H1 (cell line): ENCODE measurements at regions not wholly inside any gene's neighbourhood (a gene's known extent, or its start where the extent isn't known, plus 50 kb on each side); places are given as distances from the start of the nearest gene placed in this dataset.

Experiments
- CTCF ChIA-PET: fragments of 300-600 bp; sonication (Branson Sonifier 250); formaldehyde crosslinking; loops from one replicate; lab custom pipeline; 2021; ENCODE audit not compliant: partially characterized antibody; lab: Charles Lee
- POLR2A ChIA-PET: fragments of 300-600 bp; sonication (Branson Sonifier 250); formaldehyde crosslinking; loops from one replicate; lab custom pipeline; 2021; ENCODE audit warnings: inconsistent platforms; ENCODE audit not compliant: partially characterized antibody; lab: Charles Lee
- DNase-seq, 2 experiments: peaks; one replicate each; pipeline versions ENCODE4 v3.0.0 to v3.0.0-alpha.2; 2010 to 2022; ENCODE audit warnings: low spot score in 2 of 2, low read depth in 1 of 2, mixed read lengths in 1 of 2
- FAIRE-seq: peaks from 2 replicates; lab custom pipeline; 2011; peaks lifted over from hg19 to GRCh38; lab: Jason Lieb, UNC
- H2AFZ ChIP-seq: 2 replicates; pipeline ENCODE4 v1.8.1; 2012; ENCODE audit warnings: low read length, inconsistent platforms
- H2AK5ac ChIP-seq: 2 replicates; pipeline ENCODE4 v1.6.1; 2013; ENCODE audit warnings: low read depth, low read length
- H2BK120ac ChIP-seq: replicated peaks from 2 replicates; pipeline ENCODE3; 2013; ENCODE audit warnings: low read depth, low read length, inconsistent platforms
- H2BK12ac ChIP-seq: 2 replicates; pipeline ENCODE4 v1.6.1; 2013; ENCODE audit warnings: low read depth, low read length
- H2BK15ac ChIP-seq: 2 replicates; pipeline ENCODE4 v1.6.1; 2013; ENCODE audit warnings: low read length
- H2BK20ac ChIP-seq: 2 replicates; pipeline ENCODE4 v1.6.1; 2013; ENCODE audit warnings: low read length
- H2BK5ac ChIP-seq: 2 replicates; pipeline ENCODE4 v1.6.1; 2013; ENCODE audit warnings: low read depth, low read length
- H3K14ac ChIP-seq: 2 replicates; pipeline ENCODE4 v1.6.1; 2013; ENCODE audit warnings: inconsistent platforms; ENCODE audit not compliant: insufficient read length
- H3K18ac ChIP-seq: 2 replicates; pipeline ENCODE4 v1.6.1; 2013; ENCODE audit warnings: low read length; ENCODE audit errors: extremely low read depth
- H3K23ac ChIP-seq: 2 replicates; pipeline ENCODE4 v1.6.1; 2013; ENCODE audit warnings: inconsistent platforms; ENCODE audit not compliant: insufficient read length
- H3K23me2 ChIP-seq: 2 replicates; pipeline ENCODE4 v1.6.1; 2013; ENCODE audit warnings: low read depth, low read length
- H3K27ac ChIP-seq: 2 replicates; pipeline ENCODE4 v1.6.1; 2011; ENCODE audit warnings: low read depth, low read length, inconsistent platforms
- H3K27me3 ChIP-seq, 4 experiments: replicated peaks in 1 of 4; 1 replicate in 1 of 4; 2 replicates in 3 of 4; pipeline versions ENCODE4 v1.6.1 to v1.8.1; 2011 to 2013; ENCODE audit warnings: low read length in 3 of 4, mild to moderate bottlenecking in 3 of 4, inconsistent platforms in 2 of 4, mixed read lengths in 2 of 4, moderate library complexity in 1 of 4; ENCODE audit not compliant: control insufficient read depth in 3 of 4, insufficient read depth in 3 of 4; ENCODE audit errors: extremely low read depth in 1 of 4
- H3K36me3 ChIP-seq, 4 experiments: 2 replicates each; pipeline versions ENCODE4 v1.6.1 to v1.8.1; 2011 to 2013; ENCODE audit warnings: mild to moderate bottlenecking in 4 of 4, low read length in 3 of 4, moderate library complexity in 2 of 4, control low read depth in 1 of 4, inconsistent platforms in 1 of 4; ENCODE audit not compliant: insufficient read depth in 4 of 4, control insufficient read depth in 2 of 4
- H3K4ac ChIP-seq: replicated peaks from 2 replicates; pipeline ENCODE3; 2013; ENCODE audit warnings: low read length, low read depth, mixed read lengths, inconsistent platforms; ENCODE audit not compliant: insufficient read length
- H3K4me1 ChIP-seq, 4 experiments: replicated peaks in 1 of 4; 1 replicate in 1 of 4; 2 replicates in 3 of 4; pipeline versions ENCODE4 v1.6.1 to v1.8.1; 2011 to 2013; ENCODE audit warnings: low read length in 3 of 4, inconsistent platforms in 2 of 4, mixed read lengths in 1 of 4; ENCODE audit not compliant: insufficient read depth in 4 of 4, control insufficient read depth in 3 of 4
- H3K4me2 ChIP-seq, 2 experiments: 2 replicates each; pipeline versions ENCODE4 v1.6.1 to v1.8.1; 2011 to 2013; ENCODE audit warnings: low read depth in 2 of 2, low read length in 2 of 2, control low read depth in 1 of 2, inconsistent platforms in 1 of 2, mild to moderate bottlenecking in 1 of 2; ENCODE audit not compliant: insufficient read depth in 1 of 2
- H3K4me3 ChIP-seq, 4 experiments: fragments of 200-600, 300-600 bp in 1 of 4; sonication (generic), shearing (Covaris generic), sonication (Bioruptor Twin) in 1 of 4; 2 replicates each; pipeline versions ENCODE4 v1.5.1 to v1.8.1; 2011 to 2016; ENCODE audit warnings: low read length in 4 of 4, low read depth in 3 of 4, control low read depth in 2 of 4, inconsistent platforms in 2 of 4, mild to moderate bottlenecking in 2 of 4, mixed read lengths in 1 of 4, moderate library complexity in 1 of 4; ENCODE audit not compliant: insufficient read depth in 2 of 4; ENCODE audit errors: extremely low read depth in 1 of 4
- H3K56ac ChIP-seq: replicated peaks from 2 replicates; pipeline ENCODE3; 2013; ENCODE audit warnings: low read depth, mild to moderate bottlenecking, mixed read lengths, low read length, inconsistent platforms; ENCODE audit not compliant: insufficient read length
- H3K79me1 ChIP-seq: 2 replicates; pipeline ENCODE4 v1.6.1; 2013; ENCODE audit warnings: low read depth, low read length, control low read depth
- H3K79me2 ChIP-seq, 2 experiments: 2 replicates each; pipeline versions ENCODE4 v1.6.1 to v1.8.1; 2012 to 2013; ENCODE audit warnings: low read length in 2 of 2, mild to moderate bottlenecking in 2 of 2, inconsistent platforms in 1 of 2; ENCODE audit not compliant: insufficient read depth in 2 of 2, control insufficient read depth in 1 of 2
- H3K9ac ChIP-seq, 4 experiments: replicated peaks in 1 of 4; 1 replicate in 1 of 4; 2 replicates in 3 of 4; pipeline versions ENCODE4 v1.6.1 to v1.8.1; 2011 to 2013; ENCODE audit warnings: low read depth in 3 of 4, low read length in 3 of 4, control low read depth in 2 of 4, mild to moderate bottlenecking in 2 of 4, moderate library complexity in 2 of 4, inconsistent platforms in 1 of 4; ENCODE audit errors: extremely low read depth in 1 of 4
- H3K9me3 ChIP-seq, 2 experiments: 2 replicates each; pipeline versions ENCODE4 v1.6.1 to v1.8.1; 2012 to 2013; ENCODE audit warnings: mild to moderate bottlenecking in 2 of 2, moderate library complexity in 2 of 2, control low read depth in 1 of 2, inconsistent platforms in 1 of 2, low read depth in 1 of 2, low read length in 1 of 2, mixed read lengths in 1 of 2; ENCODE audit not compliant: insufficient read depth in 2 of 2
- H4K20me1 ChIP-seq, 2 experiments: replicated peaks in 1 of 2; 2 replicates each; pipeline versions ENCODE3 to v1.8.1; 2011 to 2013; ENCODE audit warnings: inconsistent platforms in 2 of 2, low read length in 2 of 2, mild to moderate bottlenecking in 1 of 2; ENCODE audit not compliant: insufficient read depth in 2 of 2, control insufficient read depth in 1 of 2
- H4K5ac ChIP-seq: 2 replicates; pipeline ENCODE4 v1.6.1; 2013; ENCODE audit warnings: low read length, low read depth, mixed read lengths, inconsistent platforms; ENCODE audit not compliant: insufficient read length
- H4K8ac ChIP-seq: 2 replicates; pipeline ENCODE4 v1.8.0; 2013; ENCODE audit warnings: mild to moderate bottlenecking, moderate library complexity, low read length, inconsistent platforms; ENCODE audit not compliant: insufficient read depth; ENCODE audit errors: extremely low read depth
- H4K91ac ChIP-seq: replicated peaks from 2 replicates; pipeline ENCODE3; 2013; ENCODE audit warnings: low read length, mixed read lengths, inconsistent platforms; ENCODE audit not compliant: insufficient read length
- CEBPB ChIP-seq: IDR thresholded peaks from 2 replicates; pipeline ENCODE4 v1.6.1; 2012; ENCODE audit warnings: low read depth, low read length
- EP300 ChIP-seq, 2 experiments: IDR thresholded peaks; 1 replicate in 1 of 2; 2 replicates in 1 of 2; pipeline ENCODE4 v1.6.1; 2011 to 2012; ENCODE audit warnings: low read depth in 2 of 2, low read length in 2 of 2, mild to moderate bottlenecking in 2 of 2, borderline replicate concordance in 1 of 2, inconsistent platforms in 1 of 2, moderate library complexity in 1 of 2
- JUN ChIP-seq: IDR thresholded peaks from 2 replicates; pipeline ENCODE4 v1.6.1; 2011; ENCODE audit warnings: low read depth, mild to moderate bottlenecking, improper control_type of control experiment, low read length
- RAD21 ChIP-seq, 2 experiments: IDR thresholded peaks in 1 of 2; conservative IDR thresholded peaks in 1 of 2; 2 replicates each; pipeline ENCODE4 v1.6.1; 2011; ENCODE audit warnings: low read depth in 2 of 2, low read length in 2 of 2, improper control_type of control experiment in 1 of 2, inconsistent platforms in 1 of 2, mild to moderate bottlenecking in 1 of 2, moderate library complexity in 1 of 2
- YY1 ChIP-seq: IDR thresholded peaks from 2 replicates; pipeline ENCODE4 v1.6.1; 2011; ENCODE audit warnings: low read depth, mild to moderate bottlenecking, low read length
- ZNF274 ChIP-seq: IDR thresholded peaks from 2 replicates; pipeline ENCODE4 v1.7.0; 2012; ENCODE audit warnings: low read length, borderline replicate concordance; ENCODE audit errors: extremely low read depth

DNA sequence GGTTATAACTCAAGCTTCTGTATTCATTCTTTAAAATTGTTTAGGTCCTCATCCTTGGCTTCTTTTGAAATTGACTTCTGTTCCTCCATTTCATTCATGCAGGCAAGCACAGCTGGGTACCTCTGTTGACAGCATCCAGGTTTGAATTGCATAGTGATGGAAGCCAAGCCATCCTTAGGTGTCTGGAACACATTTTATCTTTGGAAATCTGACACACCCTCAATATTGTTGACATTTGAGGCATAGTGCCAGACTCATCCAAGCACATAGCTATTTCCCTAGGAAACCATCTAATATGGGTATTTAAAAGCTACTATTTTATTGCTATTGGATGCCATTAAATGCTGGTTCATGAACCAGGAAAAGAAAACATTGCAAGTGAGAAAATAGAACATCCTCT, 142.1 kb upstream of the PTPRZ1 start:
- no peaks in the 10 kb centered on the region for H4K20me1 ChIP-seq
- POLR2A ChIA-PET: no interaction called here

More for the DNA sequence above, 142.1 kb upstream of the PTPRZ1 start:
- no peak overlapping the region for H2BK15ac ChIP-seq
- DNase-seq (no peak), FAIRE-seq (no peak)
- H3K18ac ChIP-seq: no peak overlapping the region
- H2BK20ac ChIP-seq: no peak overlapping the region
- H3K27me3 ChIP-seq: no peaks in the 10 kb centered on the region
- no peaks in the 10 kb centered on the region for H3K79me1 ChIP-seq
- no peaks in the 10 kb centered on the region for H3K79me2 ChIP-seq
- H3K27ac ChIP-seq: no peak overlapping the region
- no peak overlapping the region for H3K14ac ChIP-seq
- no peaks in the 10 kb centered on the region for H3K4me1 ChIP-seq
- no peak overlapping the region for H4K8ac ChIP-seq
- no peak overlapping the region for H2BK12ac ChIP-seq
- no peak overlapping the region for H3K4me2 ChIP-seq
- H3K9ac ChIP-seq: no peak overlapping the region
- no peaks in the 10 kb centered on the region; a peak in 1 of 8 replicates for H3K36me3 ChIP-seq
- no peaks in the 10 kb centered on the region for H3K23me2 ChIP-seq
- peaks cover 13 to 22% of the 10 kb centered on the region in 2 experiments for H3K9me3 ChIP-seq
- H2AFZ ChIP-seq: no peak overlapping the region
- no peak overlapping the region for H2AK5ac ChIP-seq
- H4K91ac ChIP-seq: no peak overlapping the region
- no peak overlapping the region for H3K4me3 ChIP-seq
- no peak overlapping the region for H2BK5ac ChIP-seq
- H4K5ac ChIP-seq: no peak overlapping the region
- TF ChIP-seq CEBPB (no peak), RAD21 (IDR thresholded peaks at IDR 0.05 in 1 of 2, conservative IDR thresholded peaks at IDR 0.05 in 1 of 2; ENCODE audit: low read depth in 2 of 2, low read length in 2 of 2) (no peak), EP300 (IDR thresholded peaks at IDR 0.05; ENCODE audit: borderline replicate concordance in 1 of 2, low read depth in 2 of 2, low read length in 2 of 2) (no peak), JUN (no peak), ZNF274 (no peak), YY1 (no peak)
- TF ChIP-seq, all 59 proteins: peak for 0
- H3K23ac ChIP-seq: no peak overlapping the region
- CTCF ChIA-PET: interaction anchor here (1.0 to 2.2 kb wide), 4 partner anchors 19 to 263 kb away, joined by 3 to 7 read pairs (median 3); no protein-coding TSS in a partner anchor
- H3K4ac ChIP-seq: no peak overlapping the region
- H3K56ac ChIP-seq: no peak overlapping the region
- H2BK120ac ChIP-seq: no peak overlapping the region
